ENCODE measurements at regions not wholly inside any gene's neighbourhood (a gene's known extent, or its start where the extent isn't known, plus 50 kb on each side); places are given as distances from the start of the nearest gene placed in this dataset.

GRCh38 chr12:60529261-60529660, 933.4 kb downstream of the SLC16A7 start (continued):
- no peak for TF ChIP-seq JUN (IDR thresholded peaks at IDR 0.05; ENCODE audit: low read depth, low read length)
- TF ChIP-seq POLR2AphosphoS5 (IDR thresholded peaks at IDR 0.05; ENCODE audit: low read depth, low read length), result no peak
